ENCODE measurements at regions not wholly inside any gene's neighbourhood (a gene's known extent, or its start where the extent isn't known, plus 50 kb on each side); places are given as distances from the start of the nearest gene placed in this dataset.

- H3K4me3 ChIP-seq (ENCODE audit: low read depth, low read length) = no peak overlapping the region
- no peak for DNase-seq (ENCODE audit: low read depth)
- TF ChIP-seq, protein P1, sequence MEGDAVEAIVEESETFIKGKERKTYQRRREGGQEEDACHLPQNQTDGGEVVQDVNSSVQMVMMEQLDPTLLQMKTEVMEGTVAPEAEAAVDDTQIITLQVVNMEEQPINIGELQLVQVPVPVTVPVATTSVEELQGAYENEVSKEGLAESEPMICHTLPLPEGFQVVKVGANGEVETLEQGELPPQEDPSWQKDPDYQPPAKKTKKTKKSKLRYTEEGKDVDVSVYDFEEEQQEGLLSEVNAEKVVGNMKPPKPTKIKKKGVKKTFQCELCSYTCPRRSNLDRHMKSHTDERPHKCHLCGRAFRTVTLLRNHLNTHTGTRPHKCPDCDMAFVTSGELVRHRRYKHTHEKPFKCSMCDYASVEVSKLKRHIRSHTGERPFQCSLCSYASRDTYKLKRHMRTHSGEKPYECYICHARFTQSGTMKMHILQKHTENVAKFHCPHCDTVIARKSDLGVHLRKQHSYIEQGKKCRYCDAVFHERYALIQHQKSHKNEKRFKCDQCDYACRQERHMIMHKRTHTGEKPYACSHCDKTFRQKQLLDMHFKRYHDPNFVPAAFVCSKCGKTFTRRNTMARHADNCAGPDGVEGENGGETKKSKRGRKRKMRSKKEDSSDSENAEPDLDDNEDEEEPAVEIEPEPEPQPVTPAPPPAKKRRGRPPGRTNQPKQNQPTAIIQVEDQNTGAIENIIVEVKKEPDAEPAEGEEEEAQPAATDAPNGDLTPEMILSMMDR (conservative IDR thresholded peaks at IDR 0.05; ENCODE audit: low read depth, low read length) = no peak
These were observed 854.8 kb downstream of the EPHA4 start for GRCh38 chr2:220717283-220717682.

DNA sequence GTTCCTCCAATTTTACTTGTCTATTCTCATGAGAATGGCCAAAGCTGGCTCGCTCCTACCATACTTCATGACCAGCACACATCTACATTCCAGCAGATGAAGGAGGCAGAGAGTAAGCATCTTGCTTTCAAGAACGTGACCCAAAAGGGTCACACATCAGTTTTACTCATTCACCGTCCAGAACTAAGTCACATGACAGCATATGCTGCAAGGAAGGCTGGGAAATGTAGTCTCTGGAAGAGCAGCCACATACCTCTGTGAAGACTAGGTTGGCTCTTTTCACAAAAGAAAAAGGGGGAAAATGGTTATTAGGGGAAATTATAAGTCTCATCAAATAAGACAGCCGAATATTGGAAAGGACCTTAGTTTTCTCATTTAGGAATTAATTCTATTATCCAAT lies 835.3 kb downstream of the EPHA4 start:
- H3K4me3 ChIP-seq (ENCODE audit: low read depth, low read length) = no peak overlapping the region
- TF ChIP-seq, protein P1 (conservative IDR thresholded peaks at IDR 0.05; ENCODE audit: low read depth, low read length) = no peak
- DNase-seq (ENCODE audit: low read depth) = no peak

DNA sequence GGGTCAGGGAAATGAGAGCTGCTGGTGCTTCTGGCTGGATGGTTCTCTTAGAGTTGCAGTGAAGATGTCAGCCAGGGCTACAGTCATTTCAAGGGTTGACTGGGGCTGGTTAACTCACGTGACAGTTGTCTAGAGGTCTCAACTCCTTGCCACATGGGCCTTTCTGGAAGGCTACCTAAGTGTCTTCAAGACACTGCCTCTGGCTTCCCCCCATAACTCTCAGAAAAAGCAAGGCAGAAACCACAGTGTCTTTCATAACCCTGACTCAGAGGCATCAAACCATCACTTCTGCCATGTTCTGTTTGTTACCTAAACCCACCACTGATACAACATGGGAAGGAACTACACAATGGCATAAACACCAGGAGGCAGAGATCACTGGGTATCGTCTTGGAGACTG lies 828.9 kb downstream of the EPHA4 start:
- no peak overlapping the region for H3K4me3 ChIP-seq (ENCODE audit: low read depth, low read length)
- TF ChIP-seq, protein P1 (conservative IDR thresholded peaks at IDR 0.05; ENCODE audit: low read depth, low read length) = no peak
- no peak for DNase-seq (ENCODE audit: low read depth)

GRCh38 chr2:220744861-220745260 lies 827.2 kb downstream of the EPHA4 start:
- H3K4me3 ChIP-seq (ENCODE audit: low read depth, low read length) = no peak overlapping the region
- TF ChIP-seq, protein P1 (conservative IDR thresholded peaks at IDR 0.05; ENCODE audit: low read depth, low read length) = no peak
- DNase-seq (ENCODE audit: low read depth) = no peak

GRCh38 chr2:220745682-220746081 lies 826.4 kb downstream of the EPHA4 start:
- no peak overlapping the region for H3K4me3 ChIP-seq (ENCODE audit: low read depth, low read length)
- no peak for DNase-seq (ENCODE audit: low read depth)
- TF ChIP-seq, protein P1 (conservative IDR thresholded peaks at IDR 0.05; ENCODE audit: low read depth, low read length) = no peak

- DNase-seq (ENCODE audit: low read depth) = no peak
- TF ChIP-seq, protein P1 (conservative IDR thresholded peaks at IDR 0.05; ENCODE audit: low read depth, low read length) = no peak
- no peak overlapping the region for H3K4me3 ChIP-seq (ENCODE audit: low read depth, low read length)
These were observed 824.4 kb downstream of the EPHA4 start for GRCh38 chr2:220747736-220748135.

GRCh38 chr2:220748875-220749479 lies 823.1 kb downstream of the EPHA4 start:
- H3K4me3 ChIP-seq (ENCODE audit: low read depth, low read length) = no peak overlapping the region
- no peak for DNase-seq (ENCODE audit: low read depth)
- TF ChIP-seq, protein P1 (conservative IDR thresholded peaks at IDR 0.05; ENCODE audit: low read depth, low read length) = no peak
